ENCODE measurements at regions not wholly inside any gene's neighbourhood (a gene's known extent, or its start where the extent isn't known, plus 50 kb on each side); places are given as distances from the start of the nearest gene placed in this dataset.

DNA sequence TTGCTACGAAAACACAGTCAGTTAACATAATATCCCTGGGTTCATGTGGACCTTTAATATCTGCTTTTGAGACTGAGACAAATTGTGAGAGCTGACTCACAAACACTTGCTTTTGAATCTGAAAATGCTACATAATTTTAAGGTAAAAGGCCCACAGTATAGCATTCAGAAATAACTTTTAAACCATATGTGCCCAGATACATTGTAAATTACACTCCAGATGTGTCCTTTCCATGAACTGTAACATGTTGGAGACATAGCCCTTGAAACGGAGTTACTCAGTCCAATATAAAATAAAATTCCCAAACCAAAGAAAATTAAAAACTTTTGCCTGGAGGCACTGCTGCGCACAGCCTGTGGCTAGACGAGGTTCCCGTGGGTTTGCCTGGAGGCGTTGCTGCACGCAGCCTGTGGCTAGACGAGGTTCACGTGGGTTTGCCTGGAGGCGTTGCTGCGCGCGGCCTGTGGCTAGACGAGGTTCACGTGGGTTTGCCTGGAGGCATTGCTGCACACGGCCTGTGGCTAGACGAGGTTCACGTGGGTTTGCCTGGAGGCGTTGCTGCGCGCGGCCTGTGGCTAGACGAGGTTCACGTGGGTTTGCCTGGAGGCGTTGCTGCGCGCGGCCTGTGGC lies 131.9 kb upstream of the ALKAL2 start:
- TF ChIP-seq CTCF (conservative IDR thresholded peaks at IDR 0.05 in 1 of 2, IDR thresholded peaks at IDR 0.05 in 1 of 2; ENCODE audit: low read depth in 1 of 2, low read length in 2 of 2) (no peak), EZH2 (IDR thresholded peaks at IDR 0.05; ENCODE audit: low read length, missing control alignments) (no peak)
